HCT116 (cell line): ENCODE measurements at regions not wholly inside any gene's neighbourhood (a gene's known extent, or its start where the extent isn't known, plus 50 kb on each side); places are given as distances from the start of the nearest gene placed in this dataset.

Source experiments
- ATAC-seq: fragments of 200-7000 bp; cut with Tn5 transposase; 2 replicates; pipeline ENCODE4 v1.9.1; 2020; ENCODE audit warnings: mild to moderate bottlenecking, moderate library complexity
- BruUV-seq: library from RNA; stranded (reverse); fragments of 400-500 nt; replicated peaks from 2 replicates; lab custom pipeline; 2021; lab: Mats Ljungman, UMichigan
- CTCF ChIA-PET: fragments of 300-600 bp; sonication (Branson Sonifier 250); formaldehyde crosslinking; loops from one replicate; lab custom pipeline; 2021; ENCODE audit warnings: antibody characterized with exemption; lab: Charles Lee
- POLR2A ChIA-PET: fragments of 300-600, 350-600 bp; sonication (Branson Sonifier 250); formaldehyde crosslinking; loops from one replicate; lab custom pipeline; 2021; ENCODE audit warnings: antibody characterized with exemption; lab: Charles Lee
- RAD21 ChIA-PET, 2 experiments: fragments of 300-600 bp; sonication (Branson Sonifier 250); formaldehyde crosslinking; loops; one replicate each; lab custom pipeline; 2023; ENCODE audit warnings: low total read pairs in 2 of 2; ENCODE audit not compliant: uncharacterized antibody in 2 of 2, unreplicated experiment in 2 of 2, low non-redundant PET in 1 of 2; lab: Charles Lee
- DNase-seq: peaks from one replicate; pipeline ENCODE4 v3.0.0-alpha.2; 2010; ENCODE audit warnings: low read depth, low spot score
- H2AFZ ChIP-seq: fragments of 200-600 bp; shearing (Covaris generic), sonication (generic); 2 replicates; pipeline ENCODE4 v1.6.1; 2017; ENCODE audit warnings: low read depth, mixed run types, mixed read lengths, antibody characterized with exemption, low read length; ENCODE audit not compliant: poor library complexity, severe bottlenecking
- H3K27ac ChIP-seq: 2 replicates; pipeline ENCODE4 v1.5.1; 2012; ENCODE audit warnings: low read depth, low read length
- H3K27me3 ChIP-seq: fragments of 200-600 bp; sonication (generic); 2 replicates; pipeline ENCODE4 v1.6.1; 2016; ENCODE audit warnings: mixed run types, low read length, mixed read lengths; ENCODE audit not compliant: insufficient read depth
- H3K36me3 ChIP-seq, 2 experiments: fragments of 200-500 bp in 1 of 2; fragments of 200-600 bp in 1 of 2; sonication (Bioruptor generic) in 1 of 2; sonication (generic) in 1 of 2; 2 replicates each; pipeline versions ENCODE4 v1.5.1 to v1.6.1; 2014 to 2016; ENCODE audit warnings: low read length in 2 of 2, inconsistent platforms in 1 of 2, mixed read lengths in 1 of 2, mixed run types in 1 of 2; ENCODE audit not compliant: insufficient read depth in 2 of 2, control insufficient read depth in 1 of 2
- H3K4me1 ChIP-seq, 2 experiments: fragments of 200-600 bp in 1 of 2; sonication (generic) in 1 of 2; 2 replicates each; pipeline versions ENCODE4 v1.5.1 to v1.6.1; 2012 to 2017; ENCODE audit warnings: low read length in 2 of 2, inconsistent platforms in 1 of 2, mild to moderate bottlenecking in 1 of 2, mixed read lengths in 1 of 2, mixed run types in 1 of 2, moderate library complexity in 1 of 2; ENCODE audit not compliant: insufficient read depth in 2 of 2, control insufficient read depth in 1 of 2
- H3K4me2 ChIP-seq: fragments of 200-600 bp; sonication (generic); 2 replicates; pipeline ENCODE4 v1.6.1; 2017; ENCODE audit warnings: mixed run types, low read length, mixed read lengths
- H3K4me3 ChIP-seq, 2 experiments: fragments of 200-600 bp in 1 of 2; sonication (generic) in 1 of 2; replicated peaks in 1 of 2; 2 replicates each; pipeline ENCODE4 v1.5.1; 2011 to 2016; ENCODE audit warnings: low read length in 2 of 2, control low read depth in 1 of 2, low read depth in 1 of 2, mild to moderate bottlenecking in 1 of 2, mixed read lengths in 1 of 2, mixed run types in 1 of 2
- H3K79me2 ChIP-seq: fragments of 200-600 bp; sonication (generic); 2 replicates; pipeline ENCODE4 v1.6.1; 2017; ENCODE audit warnings: mild to moderate bottlenecking, mixed run types, low read length, moderate library complexity, mixed read lengths; ENCODE audit not compliant: insufficient read depth
- H3K9ac ChIP-seq: fragments of 200-600 bp; sonication (generic); 2 replicates; pipeline ENCODE4 v1.6.1; 2016; ENCODE audit warnings: low read length, mixed read lengths
- H3K9me2 ChIP-seq: fragments of 200-600 bp; sonication (generic), shearing (Covaris generic); 2 replicates; pipeline ENCODE4 v1.6.1; 2017; ENCODE audit warnings: mixed run types, mild to moderate bottlenecking, moderate library complexity; ENCODE audit not compliant: insufficient read depth
- H3K9me3 ChIP-seq, 2 experiments: fragments of 200-500 bp in 1 of 2; fragments of 200-600 bp in 1 of 2; sonication (Bioruptor generic) in 1 of 2; sonication (generic) in 1 of 2; 2 replicates each; pipeline ENCODE4 v1.6.1; 2014 to 2017; ENCODE audit warnings: low read length in 2 of 2, mixed read lengths in 2 of 2, inconsistent platforms in 1 of 2, low read depth in 1 of 2, mild to moderate bottlenecking in 1 of 2, mixed run types in 1 of 2, moderate library complexity in 1 of 2; ENCODE audit not compliant: control insufficient read depth in 1 of 2, insufficient read depth in 1 of 2
- H4K20me1 ChIP-seq: fragments of 200-600 bp; sonication (generic), shearing (Covaris generic); 2 replicates; pipeline ENCODE4 v1.6.1; 2017; ENCODE audit warnings: mixed run types, mild to moderate bottlenecking, moderate library complexity; ENCODE audit not compliant: insufficient read depth
- CBX3 ChIP-seq: IDR thresholded peaks from 2 replicates; pipeline ENCODE4 v1.6.1; 2012; ENCODE audit warnings: low read depth
- CEBPB ChIP-seq: IDR thresholded peaks from 2 replicates; pipeline ENCODE4 v1.6.1; 2012; ENCODE audit warnings: low read depth
- CTCF ChIP-seq, 3 experiments: fragments of 200-600 bp in 1 of 3; sonication (generic) in 1 of 3; IDR thresholded peaks in 2 of 3; conservative IDR thresholded peaks in 1 of 3; 2 replicates each; pipeline ENCODE4 v1.5.1; 2012 to 2017; ENCODE audit warnings: low read depth in 2 of 3, low read length in 2 of 3, antibody characterized with exemption in 1 of 3, borderline replicate concordance in 1 of 3, control low read depth in 1 of 3, mild to moderate bottlenecking in 1 of 3, mixed read lengths in 1 of 3, mixed run types in 1 of 3, moderate library complexity in 1 of 3; ENCODE audit not compliant: insufficient read depth in 1 of 3
- ELF1 ChIP-seq: IDR thresholded peaks from 2 replicates; pipeline ENCODE4 v1.6.1; 2012; ENCODE audit warnings: low read depth, borderline replicate concordance
- EZH2 ChIP-seq: fragments of 200-600 bp; sonication (generic); IDR thresholded peaks from 2 replicates; pipeline ENCODE4 v1.6.1; 2017; ENCODE audit warnings: antibody characterized with exemption, mixed run types
- EZH2phosphoT487 ChIP-seq: fragments of 200-600 bp; IDR thresholded peaks from 2 replicates; pipeline ENCODE4 v1.6.1; 2018; ENCODE audit warnings: antibody characterized with exemption, borderline replicate concordance
- FOSL1 ChIP-seq: IDR thresholded peaks from 2 replicates; pipeline ENCODE4 v1.6.1; 2012; ENCODE audit warnings: low read depth
- JUND ChIP-seq: IDR thresholded peaks from 2 replicates; pipeline ENCODE4 v1.6.1; 2012
- POLR2A ChIP-seq: IDR thresholded peaks from 2 replicates; pipeline ENCODE4 v1.7.0; 2011; ENCODE audit warnings: borderline replicate concordance; ENCODE audit not compliant: insufficient read depth, insufficient read length; ENCODE audit errors: extremely low read depth
- POLR2AphosphoS5 ChIP-seq: IDR thresholded peaks from 2 replicates; pipeline ENCODE4 v1.6.1; 2011; ENCODE audit warnings: mild to moderate bottlenecking, low read depth, low read length, moderate library complexity
- RAD21 ChIP-seq: IDR thresholded peaks from 2 replicates; pipeline ENCODE4 v1.6.1; 2012; ENCODE audit warnings: low read depth, mild to moderate bottlenecking
- SIN3A ChIP-seq: IDR thresholded peaks from 2 replicates; pipeline ENCODE4 v1.6.1; 2012; ENCODE audit warnings: low read depth
- SP1 ChIP-seq: IDR thresholded peaks from 2 replicates; pipeline ENCODE4 v1.6.1; 2012; ENCODE audit warnings: low read depth
- SRF ChIP-seq: IDR thresholded peaks from 2 replicates; pipeline ENCODE4 v1.6.1; 2012; ENCODE audit warnings: low read depth
- TCF7L2 ChIP-seq: IDR thresholded peaks from 2 replicates; pipeline ENCODE4 v1.7.0; 2011; ENCODE audit warnings: borderline replicate concordance, inconsistent platforms; ENCODE audit not compliant: insufficient read depth, insufficient read length; ENCODE audit errors: extremely low read depth
- YY1 ChIP-seq: IDR thresholded peaks from 2 replicates; pipeline ENCODE4 v1.6.1; 2011; ENCODE audit warnings: low read length, low read depth, moderate library complexity, mild to moderate bottlenecking; ENCODE audit not compliant: insufficient replicate concordance; ENCODE audit errors: extremely low read depth
- ZNF274 ChIP-seq: fragments of 200-500 bp; sonication (Bioruptor generic); IDR thresholded peaks from 2 replicates; pipeline ENCODE4 v1.6.1; 2014; ENCODE audit warnings: mild to moderate bottlenecking, low read depth, low read length, inconsistent platforms
- intact Hi-C: fragments of 100-400 bp; cut with micrococcal nuclease; formaldehyde crosslinking; loops from 2 replicates; pipeline ENCODE4 v1.10.0; 2022

DNA sequence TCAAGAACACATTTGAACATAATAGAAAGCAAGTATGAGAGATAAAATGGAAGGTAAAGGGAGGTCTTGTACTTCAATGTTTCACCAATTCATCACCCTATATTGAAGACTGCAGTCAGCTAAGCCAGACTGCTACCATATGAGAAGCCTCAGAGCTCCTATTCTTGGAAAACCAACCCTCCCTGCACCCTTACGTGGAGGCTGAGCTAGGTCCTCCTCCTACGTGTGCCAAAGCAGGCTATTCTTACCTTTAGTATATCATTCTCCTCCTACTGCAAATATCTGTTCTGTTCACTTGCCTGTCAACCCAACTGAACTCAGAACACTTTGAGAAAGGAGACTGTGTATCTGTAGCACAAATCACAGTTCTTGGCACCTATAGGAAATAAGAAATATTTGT, 255.8 kb upstream of the HNRNPA3 start:
- Histone ChIP-seq H4K20me1 (no peaks in the 10 kb centered on the region), H3K4me1 (no peaks in the 10 kb centered on the region), H3K9me2 (no peaks in the 10 kb centered on the region), H3K79me2 (no peaks in the 10 kb centered on the region), H2AFZ (no peak overlapping the region), H3K9me3 (no peaks in the 10 kb centered on the region), H3K4me3 (no peak overlapping the region), H3K27me3 (peaks cover 59% of the 10 kb centered on the region), H3K9ac (no peak overlapping the region), H3K4me2 (no peak overlapping the region), H3K36me3 (no peaks in the 10 kb centered on the region), H3K27ac (no peak overlapping the region)
- no peak for DNase-seq
- no peak for ATAC-seq
- RAD21 ChIA-PET = no interaction called here
- POLR2A ChIA-PET = no interaction called here
- intact Hi-C loops = no loop called here
- TF ChIP-seq ZNF274 (no peak), EZH2 (no peak), CBX3 (no peak), ELF1 (no peak), POLR2A (no peak), FOSL1 (no peak), SIN3A (no peak), POLR2AphosphoS5 (no peak)
- CTCF ChIA-PET = no interaction called here
- BruUV-seq = no TSS peak

GRCh38 chr2:176959614-176960013, 253.0 kb upstream of the HNRNPA3 start:
- ChIA-PET RAD21 (no interaction called here), POLR2A (no interaction called here), CTCF (no interaction called here)
- Histone ChIP-seq H3K36me3 (no peaks in the 10 kb centered on the region), H3K9ac (no peak overlapping the region), H3K4me1 (no peaks in the 10 kb centered on the region), H3K4me2 (no peak overlapping the region), H3K79me2 (no peaks in the 10 kb centered on the region), H3K9me3 (no peaks in the 10 kb centered on the region), H4K20me1 (no peaks in the 10 kb centered on the region), H2AFZ (no peak overlapping the region), H3K9me2 (no peaks in the 10 kb centered on the region), H3K27me3 (peaks cover 67% of the 10 kb centered on the region), H3K27ac (no peak overlapping the region), H3K4me3 (no peak overlapping the region)
- intact Hi-C loops = no loop called here
- no peak for DNase-seq
- TF ChIP-seq FOSL1 (no peak), RAD21 (no peak), CBX3 (no peak), JUND (no peak), POLR2A (no peak), ZNF274 (no peak), EZH2phosphoT487 (no peak), TCF7L2 (no peak), SIN3A (no peak), YY1 (no peak), SP1 (no peak), SRF (no peak), CEBPB (no peak), CTCF (IDR thresholded peaks at IDR 0.05 in 2 of 3, conservative IDR thresholded peaks at IDR 0.05 in 1 of 3; ENCODE audit: borderline replicate concordance in 1 of 3, insufficient read depth in 1 of 3, low read depth in 2 of 3, low read length in 2 of 3) (no peak)
- no TSS peak for BruUV-seq
- ATAC-seq = no peak
